PC-3 (cell line): ENCODE measurements at regions not wholly inside any gene's neighbourhood (a gene's known extent, or its start where the extent isn't known, plus 50 kb on each side); places are given as distances from the start of the nearest gene placed in this dataset.
"Not testable (repeated sequence)": the region's sequence is repeated elsewhere in the genome, so short reads cannot be mapped to it uniquely, and the experiment has no call there.

Experiments used
- ATAC-seq: fragments of 200-7000 bp; cut with Tn5 transposase; 2 replicates; pipeline ENCODE4 v1.9.1; 2020; ENCODE audit warnings: mild to moderate bottlenecking, moderate library complexity
- BruUV-seq: library from RNA; stranded (reverse); fragments of 400-500 nt; replicated peaks from 2 replicates; lab custom pipeline; 2021; lab: Mats Ljungman, UMichigan
- CTCF ChIA-PET: fragments of 300-600 bp; sonication (Branson Sonifier 250); formaldehyde crosslinking; loops from one replicate; lab custom pipeline; 2022; ENCODE audit warnings: antibody characterized with exemption; lab: Charles Lee
- POLR2A ChIA-PET: fragments of 300-600 bp; sonication (Branson Sonifier 250); formaldehyde crosslinking; loops from one replicate; lab custom pipeline; 2022; ENCODE audit warnings: antibody characterized with exemption; ENCODE audit not compliant: unreplicated experiment; lab: Charles Lee
- DNase-seq: peaks from one replicate; pipeline ENCODE4 v3.0.0-alpha.2; 2015
- H2AFZ ChIP-seq: fragments of 300-600 bp; sonication (generic); 2 replicates; pipeline ENCODE4 v1.6.0; 2016; ENCODE audit warnings: antibody characterized with exemption, low read length
- H3F3A ChIP-seq: fragments of 300-600 bp; sonication (generic); one replicate; pipeline ENCODE4 v1.6.0; 2017; ENCODE audit warnings: antibody characterized with exemption, low read length, control low read depth, mild to moderate bottlenecking; ENCODE audit not compliant: unreplicated experiment
- H3K27ac ChIP-seq: fragments of 300-600 bp; sonication (generic); 2 replicates; pipeline ENCODE4 v1.5.1; 2016; ENCODE audit warnings: mild to moderate bottlenecking, low read length
- H3K27me3 ChIP-seq: fragments of 300-600 bp; sonication (generic); 2 replicates; pipeline ENCODE4 v1.6.1; 2016; ENCODE audit warnings: low read length, mixed read lengths
- H3K36me3 ChIP-seq: fragments of 300-600 bp; sonication (generic); 2 replicates; pipeline ENCODE4 v1.6.1; 2016; ENCODE audit warnings: low read depth, mixed run types, low read length, mixed read lengths
- H3K4me1 ChIP-seq: fragments of 300-600 bp; sonication (generic); 2 replicates; pipeline ENCODE4 v1.5.1; 2016; ENCODE audit warnings: low read length; ENCODE audit not compliant: insufficient read depth
- H3K4me2 ChIP-seq: fragments of 300-600 bp; sonication (generic); 2 replicates; pipeline ENCODE4 v1.6.0; 2016; ENCODE audit warnings: low read length
- H3K4me3 ChIP-seq: fragments of 300-600 bp; sonication (generic); 2 replicates; pipeline ENCODE4 v1.5.1; 2016; ENCODE audit warnings: mild to moderate bottlenecking, low read length, mixed read lengths
- H3K79me2 ChIP-seq: fragments of 300-600 bp; sonication (generic); 2 replicates; pipeline ENCODE4 v1.6.1; 2017; ENCODE audit warnings: low read length, mixed read lengths
- H3K9ac ChIP-seq: fragments of 300-600 bp; sonication (generic); 2 replicates; pipeline ENCODE4 v1.6.0; 2016; ENCODE audit warnings: mild to moderate bottlenecking, low read length
- H3K9me2 ChIP-seq: fragments of 300-600 bp; sonication (generic); replicated peaks from 2 replicates; pipeline ENCODE4 v1.6.1; 2016; ENCODE audit warnings: mixed run types, low read length, mixed read lengths
- H3K9me3 ChIP-seq: fragments of 300-600 bp; sonication (generic); 2 replicates; pipeline ENCODE4 v1.6.1; 2016; ENCODE audit warnings: low read length, mixed read lengths
- H4K20me1 ChIP-seq: fragments of 300-600 bp; sonication (generic); 2 replicates; pipeline ENCODE4 v1.6.1; 2016; ENCODE audit warnings: low read length, mixed read lengths
- EZH2 ChIP-seq: fragments of 300-600 bp; sonication (generic); IDR thresholded peaks from one replicate; pipeline ENCODE4 v1.6.1; 2017; ENCODE audit warnings: antibody characterized with exemption, mild to moderate bottlenecking, low read length; ENCODE audit not compliant: unreplicated experiment
- EZH2phosphoT487 ChIP-seq: fragments of 300-600 bp; sonication (generic); IDR thresholded peaks from 2 replicates; pipeline ENCODE4 v1.6.1; 2018; ENCODE audit warnings: mild to moderate bottlenecking, antibody characterized with exemption, low read length, borderline replicate concordance
- intact Hi-C: fragments of 100-400 bp; cut with micrococcal nuclease; formaldehyde crosslinking; loops from 2 replicates; pipeline ENCODE4 v1.9.0; 2023
- TF ChIP-seq, protein P1 (sequence below): fragments of 300-600 bp; sonication (generic); conservative IDR thresholded peaks from 2 replicates; pipeline ENCODE4 v1.5.1; 2017; ENCODE audit warnings: antibody characterized with exemption, low read depth, mild to moderate bottlenecking, low read length

DNA sequence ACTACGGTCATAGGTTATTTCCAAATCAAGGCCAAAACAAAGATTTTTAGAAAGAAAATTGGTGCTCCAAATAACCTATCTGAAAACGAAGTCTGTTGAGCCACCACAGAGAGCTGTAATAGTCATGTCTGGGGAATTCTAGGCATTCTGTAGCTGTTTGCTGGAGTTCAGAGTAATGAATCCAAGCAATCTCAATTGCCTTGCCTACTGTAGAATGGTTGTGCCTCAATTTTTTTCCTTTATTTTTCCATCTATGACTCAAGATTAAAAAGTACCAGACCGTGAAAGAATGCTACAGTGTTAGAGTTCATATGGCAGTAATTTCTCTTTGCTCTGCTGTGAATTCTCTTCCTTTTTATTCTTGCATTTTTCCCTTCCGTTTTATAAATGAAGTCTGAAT lies 1007.2 kb upstream of the ALCAM start:
- Histone ChIP-seq H3K4me1 (peaks cover 17% of the 10 kb centered on the region), H3K79me2 (peaks cover 25% of the 10 kb centered on the region), H3K4me2 (peak overlapping the region; percentile 31; the same call in 1 of the 2 replicates), H3K9me2 (no peaks in the 10 kb centered on the region), H3K27me3 (no peaks in the 10 kb centered on the region), H3K36me3 (peaks cover 40% of the 10 kb centered on the region), H3K9me3 (no peaks in the 10 kb centered on the region), H3K9ac (no peak overlapping the region), H3K27ac (0 out of 2 replicates have a peak overlapping the region, but pooled peaks have one; percentile 9), H3F3A (peaks cover 6% of the 10 kb centered on the region), H2AFZ (no peak overlapping the region), H3K4me3 (0 out of 2 replicates have a peak overlapping the region, but pooled peaks have one; percentile 10), H4K20me1 (0 out of 2 replicates have a peak, but pooled peaks cover 5% of the 10 kb centered on the region)
- ChIA-PET CTCF (no interaction called here), POLR2A (no interaction called here)
- intact Hi-C loops, result no loop called here
- ATAC-seq, result peak; percentile 20; the same call in 1 of the 2 replicates
- TF ChIP-seq, protein P1, sequence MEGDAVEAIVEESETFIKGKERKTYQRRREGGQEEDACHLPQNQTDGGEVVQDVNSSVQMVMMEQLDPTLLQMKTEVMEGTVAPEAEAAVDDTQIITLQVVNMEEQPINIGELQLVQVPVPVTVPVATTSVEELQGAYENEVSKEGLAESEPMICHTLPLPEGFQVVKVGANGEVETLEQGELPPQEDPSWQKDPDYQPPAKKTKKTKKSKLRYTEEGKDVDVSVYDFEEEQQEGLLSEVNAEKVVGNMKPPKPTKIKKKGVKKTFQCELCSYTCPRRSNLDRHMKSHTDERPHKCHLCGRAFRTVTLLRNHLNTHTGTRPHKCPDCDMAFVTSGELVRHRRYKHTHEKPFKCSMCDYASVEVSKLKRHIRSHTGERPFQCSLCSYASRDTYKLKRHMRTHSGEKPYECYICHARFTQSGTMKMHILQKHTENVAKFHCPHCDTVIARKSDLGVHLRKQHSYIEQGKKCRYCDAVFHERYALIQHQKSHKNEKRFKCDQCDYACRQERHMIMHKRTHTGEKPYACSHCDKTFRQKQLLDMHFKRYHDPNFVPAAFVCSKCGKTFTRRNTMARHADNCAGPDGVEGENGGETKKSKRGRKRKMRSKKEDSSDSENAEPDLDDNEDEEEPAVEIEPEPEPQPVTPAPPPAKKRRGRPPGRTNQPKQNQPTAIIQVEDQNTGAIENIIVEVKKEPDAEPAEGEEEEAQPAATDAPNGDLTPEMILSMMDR, result no peak
- TF ChIP-seq EZH2 (no peak), EZH2phosphoT487 (no peak)
- no TSS peak for BruUV-seq
- DNase-seq, result peak; percentile 59

DNA sequence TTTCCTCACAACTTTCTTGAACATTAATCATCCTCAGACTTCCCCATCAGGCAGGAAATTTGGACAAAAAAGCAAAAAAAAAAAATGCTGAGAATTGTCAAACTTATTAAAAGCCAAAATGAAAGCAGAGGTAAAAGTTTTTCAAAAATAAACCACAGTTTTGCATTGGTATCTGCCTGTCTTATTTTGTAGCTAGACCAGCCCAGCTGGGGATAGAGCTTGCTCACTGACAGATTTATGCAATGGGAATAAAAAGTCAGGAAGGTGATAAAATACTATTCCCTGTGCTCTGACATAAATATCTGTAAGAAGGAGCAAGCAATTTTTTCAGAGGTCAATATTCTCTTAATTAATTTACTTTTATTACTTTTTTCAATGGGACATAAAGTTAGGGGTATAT lies 1006.7 kb upstream of the ALCAM start:
- intact Hi-C loops, result no loop called here
- DNase-seq (no peak), ATAC-seq (no peak)
- peaks cover 30% of the 10 kb centered on the region for H3K79me2 ChIP-seq
- POLR2A ChIA-PET, result no interaction called here
- peaks cover 35% of the 10 kb centered on the region for H3K36me3 ChIP-seq
- H3K9ac ChIP-seq, result no peak overlapping the region
- TF ChIP-seq EZH2 (no peak), EZH2phosphoT487 (no peak)
- TF ChIP-seq, protein P1, result no peak
- 0 out of 2 replicates have a peak overlapping the region, but pooled peaks have one; percentile 10 for H3K4me3 ChIP-seq
- H3K9me3 ChIP-seq, result no peaks in the 10 kb centered on the region
- H3K4me1 ChIP-seq, result peaks cover 17% of the 10 kb centered on the region
- H3K9me2 ChIP-seq, result no peaks in the 10 kb centered on the region
- CTCF ChIA-PET, result no interaction called here
- H3K4me2 ChIP-seq, result peak overlapping the region; percentile 31; the same call in 1 of the 2 replicates
- no peaks in the 10 kb centered on the region for H3K27me3 ChIP-seq
- H2AFZ ChIP-seq, result no peak overlapping the region
- no TSS peak for BruUV-seq
- 0 out of 2 replicates have a peak, but pooled peaks cover 5% of the 10 kb centered on the region for H4K20me1 ChIP-seq
- 0 out of 2 replicates have a peak overlapping the region, but pooled peaks have one; percentile 9 for H3K27ac ChIP-seq
- H3F3A ChIP-seq, result peaks cover 6% of the 10 kb centered on the region

DNA sequence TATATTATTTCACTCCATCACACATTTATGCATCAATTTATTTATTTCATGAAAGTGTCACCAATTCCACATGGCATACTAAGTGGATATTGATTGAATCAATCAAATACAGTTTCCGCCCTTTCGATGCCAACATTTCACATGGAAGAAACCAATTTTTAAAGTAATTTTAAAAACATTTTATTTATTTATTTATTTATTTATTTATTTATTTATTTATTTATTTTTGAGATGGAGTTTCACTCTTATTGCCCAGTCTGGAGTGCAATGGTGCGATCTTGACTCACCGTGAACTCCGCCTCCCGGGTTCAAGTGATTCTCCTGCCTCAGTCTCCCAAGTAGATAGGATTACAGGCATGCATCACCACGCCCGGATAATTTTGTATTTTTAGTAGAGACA lies 1005.0 kb upstream of the ALCAM start:
- peaks cover 33% of the 10 kb centered on the region for H3K79me2 ChIP-seq
- H3K4me3 ChIP-seq, H2AFZ ChIP-seq, intact Hi-C loops, CTCF ChIA-PET, H3F3A ChIP-seq, H3K27ac ChIP-seq, DNase-seq, POLR2A ChIA-PET, ATAC-seq, H3K27me3 ChIP-seq, BruUV-seq, H3K9ac ChIP-seq, H3K4me2 ChIP-seq, H3K9me3 ChIP-seq, H3K9me2 ChIP-seq, H4K20me1 ChIP-seq: not testable (repeated sequence)
- peaks cover 17% of the 10 kb centered on the region for H3K4me1 ChIP-seq
- H3K36me3 ChIP-seq, result peaks cover 35% of the 10 kb centered on the region
